Colonic mucosa (tissue), 4 donors: ENCODE measurements at regions not wholly inside any gene's neighbourhood (a gene's known extent, or its start where the extent isn't known, plus 50 kb on each side); places are given as distances from the start of the nearest gene placed in this dataset.

Experiments
- DNase-seq: peaks from one replicate; pipeline ENCODE4 v3.0.0-alpha.2; 2020
- H3K27ac ChIP-seq: fragments of 200-600 bp; one replicate; pipeline ENCODE4 v1.8.0; 2021
- H3K27me3 ChIP-seq: fragments of 200-600 bp; one replicate; pipeline ENCODE4 v1.8.0; 2021
- H3K36me3 ChIP-seq: fragments of 200-600 bp; one replicate; pipeline ENCODE4 v1.8.0; 2021
- H3K4me1 ChIP-seq: fragments of 200-600 bp; one replicate; pipeline ENCODE4 v1.8.0; 2021; ENCODE audit warnings: mild to moderate bottlenecking
- H3K4me3 ChIP-seq: fragments of 200-600 bp; one replicate; pipeline ENCODE4 v1.8.0; 2021
- H3K9ac ChIP-seq, 2 donors: one replicate each; pipeline ENCODE4 v1.7.0; 2013; ENCODE audit warnings: control low read depth in 2 of 2, low read depth in 2 of 2, low read length in 2 of 2
- H3K9me3 ChIP-seq: fragments of 200-600 bp; one replicate; pipeline ENCODE4 v1.8.0; 2021
- intact Hi-C: fragments of 100-400 bp; cut with DNase I; formaldehyde crosslinking; loops from one replicate; pipeline ENCODE4 v1.14.1; 2022
- TF ChIP-seq, protein P1 (sequence below): fragments of 200-600 bp; IDR thresholded peaks from one replicate; pipeline ENCODE4 v1.8.0; 2022; ENCODE audit warnings: antibody characterized with exemption, mild to moderate bottlenecking
- donor health status: healthy.
- donor health status: DM: no; HTN: no; CAD: no.
- donor health status: DM: no; HTN: no; CAD: no.

DNA sequence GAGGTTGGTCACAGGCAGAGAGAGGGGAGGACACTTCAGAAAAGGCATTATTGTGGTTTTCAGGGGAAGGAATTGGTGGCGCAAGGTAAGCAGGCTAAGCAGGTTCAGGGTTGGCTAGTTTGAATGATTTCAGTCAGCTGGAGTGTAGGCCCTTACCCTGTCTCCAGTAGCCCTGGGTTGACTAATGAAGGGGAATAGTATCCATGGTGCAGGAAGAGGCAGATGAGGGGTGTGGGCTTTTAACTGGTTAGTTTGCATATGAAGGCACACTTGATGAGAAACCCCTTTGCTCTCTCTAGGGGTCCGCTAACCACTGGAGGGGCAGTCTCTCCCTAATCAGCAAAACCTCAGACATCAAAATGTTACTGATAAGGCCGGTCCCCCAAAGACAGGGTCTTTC lies 249.7 kb downstream of the AASDHPPT start:
- no peak overlapping the region for H3K27ac ChIP-seq
- TF ChIP-seq, protein P1, sequence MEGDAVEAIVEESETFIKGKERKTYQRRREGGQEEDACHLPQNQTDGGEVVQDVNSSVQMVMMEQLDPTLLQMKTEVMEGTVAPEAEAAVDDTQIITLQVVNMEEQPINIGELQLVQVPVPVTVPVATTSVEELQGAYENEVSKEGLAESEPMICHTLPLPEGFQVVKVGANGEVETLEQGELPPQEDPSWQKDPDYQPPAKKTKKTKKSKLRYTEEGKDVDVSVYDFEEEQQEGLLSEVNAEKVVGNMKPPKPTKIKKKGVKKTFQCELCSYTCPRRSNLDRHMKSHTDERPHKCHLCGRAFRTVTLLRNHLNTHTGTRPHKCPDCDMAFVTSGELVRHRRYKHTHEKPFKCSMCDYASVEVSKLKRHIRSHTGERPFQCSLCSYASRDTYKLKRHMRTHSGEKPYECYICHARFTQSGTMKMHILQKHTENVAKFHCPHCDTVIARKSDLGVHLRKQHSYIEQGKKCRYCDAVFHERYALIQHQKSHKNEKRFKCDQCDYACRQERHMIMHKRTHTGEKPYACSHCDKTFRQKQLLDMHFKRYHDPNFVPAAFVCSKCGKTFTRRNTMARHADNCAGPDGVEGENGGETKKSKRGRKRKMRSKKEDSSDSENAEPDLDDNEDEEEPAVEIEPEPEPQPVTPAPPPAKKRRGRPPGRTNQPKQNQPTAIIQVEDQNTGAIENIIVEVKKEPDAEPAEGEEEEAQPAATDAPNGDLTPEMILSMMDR = no peak
- no peaks in the 10 kb centered on the region for H3K36me3 ChIP-seq
- DNase-seq = no peak
- no peak overlapping the region for H3K9ac ChIP-seq
- intact Hi-C loops = no loop called here
- no peak overlapping the region for H3K4me3 ChIP-seq
- no peaks in the 10 kb centered on the region for H3K27me3 ChIP-seq
- H3K9me3 ChIP-seq = no peaks in the 10 kb centered on the region
- H3K4me1 ChIP-seq = no peaks in the 10 kb centered on the region

DNA sequence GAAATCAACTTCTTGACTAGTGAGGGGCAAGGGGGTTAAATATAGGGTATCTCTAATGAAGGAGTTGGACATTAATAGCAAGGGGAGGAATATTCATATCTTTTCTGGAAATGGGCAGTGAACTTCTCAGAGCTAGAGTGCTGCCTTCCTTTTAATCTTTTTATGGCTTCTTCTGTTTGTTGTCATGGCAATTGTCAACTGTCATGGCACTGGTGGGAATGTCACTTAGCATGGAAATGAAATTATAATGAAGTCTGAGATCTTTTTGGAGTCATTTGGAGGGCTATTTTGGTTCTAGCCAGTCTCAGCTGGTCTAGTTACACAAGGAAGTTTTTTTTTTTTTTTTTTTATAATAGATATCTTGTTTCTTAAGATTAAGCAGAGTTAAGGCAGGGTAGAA lies 250.2 kb downstream of the AASDHPPT start:
- Histone ChIP-seq H3K9me3 (no peaks in the 10 kb centered on the region), H3K9ac (no peak overlapping the region), H3K27ac (no peak overlapping the region), H3K4me1 (no peaks in the 10 kb centered on the region), H3K4me3 (no peak overlapping the region), H3K36me3 (no peaks in the 10 kb centered on the region), H3K27me3 (no peaks in the 10 kb centered on the region)
- DNase-seq = no peak
- intact Hi-C loops = no loop called here
- TF ChIP-seq, protein P1 = no peak

DNA sequence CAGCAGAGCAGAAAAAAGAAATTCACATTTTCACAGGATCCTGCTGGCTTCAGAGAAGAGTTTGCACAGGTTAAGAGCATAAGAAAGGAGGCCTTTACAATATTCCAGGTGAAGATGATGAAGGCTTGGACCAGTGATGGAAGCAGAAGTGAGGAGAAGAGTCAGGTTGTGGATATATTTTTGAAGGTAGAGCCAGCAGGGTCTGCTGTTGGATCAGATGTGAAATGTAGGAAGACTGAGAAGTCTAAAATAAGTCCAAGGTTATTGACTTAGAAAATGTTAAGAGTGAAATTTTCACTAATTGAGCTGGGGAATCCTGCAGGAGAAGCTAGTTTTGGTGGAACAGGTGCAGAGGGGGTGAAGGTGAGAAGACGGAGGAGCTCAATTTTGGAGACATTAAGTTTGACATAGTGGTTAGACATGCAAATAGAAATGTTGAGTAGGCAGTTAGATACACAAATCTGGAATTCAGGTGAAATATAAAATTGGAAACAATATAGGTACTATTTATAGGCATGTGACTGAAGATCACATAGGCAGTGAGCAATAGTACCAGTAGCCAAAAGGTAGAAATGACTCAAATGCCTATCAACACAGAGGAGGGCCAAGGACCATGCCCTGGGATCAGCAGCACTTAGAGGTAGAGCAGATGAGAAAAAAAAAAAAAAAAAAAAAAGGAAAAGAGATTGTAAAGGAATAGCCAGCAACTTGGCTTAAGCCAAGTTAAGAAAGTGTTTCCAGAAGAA lies 252.0 kb downstream of the AASDHPPT start:
- TF ChIP-seq, protein P1 = no peak
- Histone ChIP-seq H3K36me3 (no peaks in the 10 kb centered on the region), H3K9me3 (no peaks in the 10 kb centered on the region), H3K9ac (no peak overlapping the region), H3K4me1 (no peaks in the 10 kb centered on the region), H3K4me3 (no peak overlapping the region), H3K27ac (no peak overlapping the region), H3K27me3 (no peaks in the 10 kb centered on the region)
- intact Hi-C loops = no loop called here
- no peak for DNase-seq

DNA sequence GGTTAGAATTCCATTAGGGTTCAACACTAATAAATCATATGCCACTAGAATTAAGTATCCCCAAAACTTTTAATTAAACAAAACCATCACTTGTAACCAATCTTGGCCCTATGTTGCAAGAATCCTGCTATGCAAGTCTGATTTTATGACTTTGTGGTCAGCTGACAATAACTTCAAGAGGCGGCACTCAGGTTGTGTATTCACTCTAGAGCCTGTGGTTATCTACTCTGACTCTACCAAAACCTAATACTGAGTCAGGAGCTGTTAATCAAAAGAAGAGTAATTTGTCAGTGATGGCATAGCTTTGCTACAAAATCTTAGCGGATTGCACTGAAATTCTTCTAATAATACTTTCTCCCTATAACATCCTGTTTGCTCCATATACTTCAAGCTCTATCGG lies 253.7 kb downstream of the AASDHPPT start:
- H3K9me3 ChIP-seq = no peaks in the 10 kb centered on the region
- DNase-seq = no peak
- no peak overlapping the region for H3K27ac ChIP-seq
- no peaks in the 10 kb centered on the region for H3K27me3 ChIP-seq
- H3K36me3 ChIP-seq = no peaks in the 10 kb centered on the region
- TF ChIP-seq, protein P1 = no peak
- intact Hi-C loops = no loop called here
- H3K4me3 ChIP-seq = no peak overlapping the region
- no peaks in the 10 kb centered on the region for H3K4me1 ChIP-seq
- no peak overlapping the region for H3K9ac ChIP-seq

DNA sequence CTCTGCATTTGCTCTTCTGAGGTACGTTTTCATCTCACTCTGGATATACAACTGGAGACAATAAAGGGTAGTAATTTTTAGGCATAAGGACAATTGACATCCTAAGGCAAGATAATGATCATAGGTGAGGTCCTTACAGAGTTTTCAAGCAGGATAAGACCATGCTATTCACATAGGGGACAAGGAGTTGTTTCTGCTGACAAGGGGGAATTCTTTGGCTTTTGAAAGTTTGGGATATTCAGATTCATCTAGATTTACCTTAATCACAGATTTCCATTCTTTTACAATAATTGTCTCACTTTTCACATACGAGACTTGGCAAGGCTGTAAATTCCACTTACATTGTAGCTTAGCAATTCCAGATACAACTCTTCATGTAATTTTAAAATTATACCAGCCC lies 256.2 kb downstream of the AASDHPPT start:
- Histone ChIP-seq H3K9me3 (no peaks in the 10 kb centered on the region), H3K4me3 (no peak overlapping the region), H3K27ac (no peak overlapping the region), H3K9ac (no peak overlapping the region), H3K36me3 (no peaks in the 10 kb centered on the region), H3K4me1 (no peaks in the 10 kb centered on the region), H3K27me3 (no peaks in the 10 kb centered on the region)
- DNase-seq = no peak
- intact Hi-C loops = no loop called here
- TF ChIP-seq, protein P1 = no peak
